Kidney epithelial cell (primary cell): ENCODE measurements at regions not wholly inside any gene's neighbourhood (a gene's known extent, or its start where the extent isn't known, plus 50 kb on each side); places are given as distances from the start of the nearest gene placed in this dataset.
A peak's percentile ranks its signal among the peaks of the same experiment; 100 is the strongest.

ENCODE experiments used
- DNase-seq: peaks from one replicate; pipeline ENCODE4 v3.0.0-alpha.2; 2010; ENCODE audit warnings: low read depth
- H3K27me3 ChIP-seq: 2 replicates; pipeline ENCODE4 v1.6.0; 2011; ENCODE audit warnings: low read length; ENCODE audit not compliant: control insufficient read depth, insufficient read depth
- H3K36me3 ChIP-seq: 2 replicates; pipeline ENCODE4 v1.5.1; 2011; ENCODE audit warnings: low read length; ENCODE audit not compliant: control insufficient read depth, insufficient read depth
- H3K4me3 ChIP-seq: 2 replicates; pipeline ENCODE4 v1.5.1; 2011; ENCODE audit warnings: low read depth, mild to moderate bottlenecking, control low read depth, low read length
- TF ChIP-seq, protein P1 (sequence below): IDR thresholded peaks from 2 replicates; pipeline ENCODE4 v1.5.1; 2011; ENCODE audit warnings: mild to moderate bottlenecking, moderate library complexity, low read length, control low read depth, inconsistent platforms; ENCODE audit not compliant: insufficient read depth, poor library complexity, severe bottlenecking

DNA sequence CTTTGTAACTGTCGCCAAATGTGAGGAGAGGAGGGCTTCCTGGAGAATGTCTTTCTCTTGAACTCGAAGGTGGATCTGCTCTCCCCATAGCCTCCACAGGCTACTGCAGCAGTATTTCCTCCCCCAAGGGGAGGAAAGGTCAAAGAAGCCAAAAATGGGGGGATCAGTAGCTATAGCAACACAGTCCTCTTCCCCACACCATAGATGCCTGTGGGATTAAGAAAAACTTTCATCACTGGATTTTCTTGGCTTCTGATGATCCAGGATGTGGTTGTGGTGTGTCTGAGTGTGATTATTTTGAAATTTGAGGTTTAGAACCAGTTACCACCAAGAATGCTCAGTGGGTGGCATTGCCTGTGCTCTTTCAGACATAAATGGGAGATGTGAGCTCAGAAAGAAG, 140.1 kb upstream of the SPACA1 start:
- H3K4me3 ChIP-seq, result no peak overlapping the region
- no peaks in the 10 kb centered on the region for H3K27me3 ChIP-seq
- TF ChIP-seq, protein P1, sequence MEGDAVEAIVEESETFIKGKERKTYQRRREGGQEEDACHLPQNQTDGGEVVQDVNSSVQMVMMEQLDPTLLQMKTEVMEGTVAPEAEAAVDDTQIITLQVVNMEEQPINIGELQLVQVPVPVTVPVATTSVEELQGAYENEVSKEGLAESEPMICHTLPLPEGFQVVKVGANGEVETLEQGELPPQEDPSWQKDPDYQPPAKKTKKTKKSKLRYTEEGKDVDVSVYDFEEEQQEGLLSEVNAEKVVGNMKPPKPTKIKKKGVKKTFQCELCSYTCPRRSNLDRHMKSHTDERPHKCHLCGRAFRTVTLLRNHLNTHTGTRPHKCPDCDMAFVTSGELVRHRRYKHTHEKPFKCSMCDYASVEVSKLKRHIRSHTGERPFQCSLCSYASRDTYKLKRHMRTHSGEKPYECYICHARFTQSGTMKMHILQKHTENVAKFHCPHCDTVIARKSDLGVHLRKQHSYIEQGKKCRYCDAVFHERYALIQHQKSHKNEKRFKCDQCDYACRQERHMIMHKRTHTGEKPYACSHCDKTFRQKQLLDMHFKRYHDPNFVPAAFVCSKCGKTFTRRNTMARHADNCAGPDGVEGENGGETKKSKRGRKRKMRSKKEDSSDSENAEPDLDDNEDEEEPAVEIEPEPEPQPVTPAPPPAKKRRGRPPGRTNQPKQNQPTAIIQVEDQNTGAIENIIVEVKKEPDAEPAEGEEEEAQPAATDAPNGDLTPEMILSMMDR, result no peak
- DNase-seq, result peak; percentile 65
- no peaks in the 10 kb centered on the region for H3K36me3 ChIP-seq

DNA sequence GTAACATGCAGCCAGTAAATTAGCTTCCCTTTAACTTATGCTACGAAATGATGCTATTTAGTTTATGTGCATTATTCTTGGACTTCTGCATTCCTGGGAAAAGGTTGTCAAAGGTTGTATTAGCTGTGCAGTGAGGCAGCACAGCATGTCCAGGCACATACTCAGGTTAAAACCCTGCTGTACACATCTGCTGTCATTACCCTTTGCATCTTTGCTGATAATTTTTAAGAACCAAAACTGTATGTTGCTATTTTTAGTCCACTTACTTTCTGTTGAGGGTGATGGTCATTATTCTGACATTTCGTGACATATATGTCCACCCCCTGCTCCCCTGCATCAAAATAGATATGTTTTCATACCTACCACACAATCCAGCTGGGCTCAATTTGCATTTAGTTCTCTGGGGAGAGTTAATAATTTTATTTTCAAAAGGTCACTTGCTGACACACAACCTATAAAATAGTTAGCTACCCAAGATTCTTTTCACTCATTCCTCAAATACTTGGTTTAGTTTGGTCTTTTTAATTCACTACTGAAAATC, 142.5 kb upstream of the SPACA1 start:
- Histone ChIP-seq H3K36me3 (no peaks in the 10 kb centered on the region), H3K27me3 (no peaks in the 10 kb centered on the region), H3K4me3 (no peak overlapping the region)
- TF ChIP-seq, protein P1, result no peak
- DNase-seq, result no peak

DNA sequence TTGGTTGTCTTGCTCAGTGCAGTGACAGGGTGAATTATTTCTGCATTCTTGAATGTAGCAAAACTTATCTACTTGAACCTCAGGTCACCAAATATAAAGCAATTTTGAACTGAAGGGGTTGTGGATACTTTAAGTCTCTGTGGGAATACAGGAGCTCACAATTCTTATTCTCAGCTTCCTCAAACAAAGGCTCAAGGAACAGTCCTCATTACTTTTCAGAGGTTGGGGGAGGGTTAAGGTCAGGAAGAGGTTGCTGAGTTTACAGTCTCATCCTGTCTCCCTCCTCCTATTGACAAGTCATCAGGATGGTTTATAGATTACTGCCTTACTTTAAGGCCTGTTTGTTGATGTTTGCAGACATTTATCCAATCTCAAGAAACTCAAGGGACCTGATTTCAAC, 143.6 kb upstream of the SPACA1 start:
- Histone ChIP-seq H3K4me3 (no peak overlapping the region), H3K36me3 (no peaks in the 10 kb centered on the region), H3K27me3 (no peaks in the 10 kb centered on the region)
- TF ChIP-seq, protein P1, result no peak
- DNase-seq, result no peak

DNA sequence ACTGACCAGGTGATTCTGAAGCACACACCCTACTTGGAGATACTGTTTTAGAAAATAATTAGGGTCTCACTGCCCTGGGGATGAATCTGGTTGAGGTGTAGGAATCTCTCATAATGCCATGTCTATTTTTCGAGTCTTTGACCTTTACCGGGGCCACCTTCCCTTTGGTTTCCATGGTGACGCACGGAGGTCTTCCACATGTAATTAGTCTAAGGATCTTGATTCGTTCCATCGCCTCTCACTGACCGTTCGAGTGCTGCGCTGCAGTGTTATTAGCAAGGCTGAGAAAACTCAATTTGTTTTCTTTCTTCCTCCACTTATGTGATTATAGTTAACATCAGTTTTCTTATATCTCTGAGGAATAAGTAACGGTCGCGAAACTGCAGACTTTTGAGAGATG, 144.3 kb upstream of the SPACA1 start:
- TF ChIP-seq, protein P1, result no peak
- no peaks in the 10 kb centered on the region for H3K27me3 ChIP-seq
- H3K36me3 ChIP-seq, result no peaks in the 10 kb centered on the region
- no peak overlapping the region for H3K4me3 ChIP-seq
- no peak for DNase-seq

DNA sequence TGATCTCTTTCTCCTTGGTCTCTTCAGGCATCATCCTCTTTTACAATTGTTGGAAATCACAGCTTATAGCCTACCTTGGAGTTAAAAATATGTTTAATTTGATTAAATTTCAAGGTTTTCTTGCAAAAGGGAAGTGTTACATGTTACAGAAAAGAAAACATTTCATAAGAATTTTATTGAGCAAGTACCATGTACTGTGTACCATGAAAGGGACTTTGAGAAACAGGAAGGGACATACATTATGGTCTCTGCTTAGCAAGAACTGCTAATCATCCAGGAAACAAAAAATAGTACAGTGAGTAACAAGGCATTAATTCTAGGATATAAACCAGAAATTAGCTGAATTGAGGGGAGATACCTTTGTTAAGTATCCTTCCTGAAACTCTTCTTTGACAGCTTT, 145.3 kb upstream of the SPACA1 start:
- no peaks in the 10 kb centered on the region for H3K36me3 ChIP-seq
- TF ChIP-seq, protein P1, result no peak

DNA sequence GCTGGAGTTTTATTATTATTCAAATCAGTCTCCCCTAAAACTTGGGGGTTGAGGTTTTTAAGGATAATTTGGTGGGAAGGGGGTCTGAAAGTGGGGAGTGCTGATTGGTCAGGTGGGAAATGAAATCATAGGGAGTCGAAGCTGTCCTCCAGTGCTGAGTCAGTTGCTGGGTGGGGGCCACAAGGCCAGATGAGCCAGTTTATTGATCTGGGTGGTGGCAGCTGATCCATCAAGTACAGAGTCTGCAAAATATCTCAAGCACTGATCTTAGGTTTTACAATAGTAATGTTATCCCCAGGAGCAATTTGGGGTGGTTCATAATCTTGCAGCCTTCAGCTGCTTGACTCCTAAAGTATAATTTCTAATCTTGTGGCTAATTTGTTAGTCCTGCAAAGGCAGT, 146.0 kb upstream of the SPACA1 start:
- TF ChIP-seq, protein P1, result no peak
- Histone ChIP-seq H3K4me3 (no peak overlapping the region), H3K36me3 (no peaks in the 10 kb centered on the region), H3K27me3 (no peaks in the 10 kb centered on the region)
- DNase-seq, result no peak

More for the DNA sequence above, 145.3 kb upstream of the SPACA1 start:
- DNase-seq, result no peak
- no peaks in the 10 kb centered on the region for H3K27me3 ChIP-seq
- H3K4me3 ChIP-seq, result no peak overlapping the region
